Liver (tissue), 8 donors: ENCODE measurements at regions not wholly inside any gene's neighbourhood (a gene's known extent, or its start where the extent isn't known, plus 50 kb on each side); places are given as distances from the start of the nearest gene placed in this dataset.

Source experiments
- DNase-seq: peaks from one replicate; pipeline ENCODE4 v3.0.0-alpha.2; 2017; ENCODE audit warnings: low spot score
- H3K27ac ChIP-seq, 2 donors: one replicate each; pipeline ENCODE4 v1.7.0; 2013; ENCODE audit warnings: inconsistent platforms in 2 of 2, low read length in 2 of 2, control low read depth in 1 of 2, low read depth in 1 of 2, mild to moderate bottlenecking in 1 of 2
- H3K27me3 ChIP-seq, 4 donors: one replicate each; pipeline versions ENCODE4 v1.6.1 to v1.7.0; 2013; ENCODE audit warnings: low read length in 3 of 4, inconsistent platforms in 1 of 4, mild to moderate bottlenecking in 1 of 4, moderate library complexity in 1 of 4; ENCODE audit not compliant: control insufficient read depth in 4 of 4, insufficient read depth in 4 of 4
- H3K36me3 ChIP-seq, 4 donors: one replicate each; pipeline versions ENCODE4 v1.6.1 to v1.7.0; 2013; ENCODE audit warnings: low read length in 3 of 4, mild to moderate bottlenecking in 3 of 4, low read depth in 1 of 4, moderate library complexity in 1 of 4; ENCODE audit not compliant: control insufficient read depth in 4 of 4, insufficient read depth in 3 of 4
- H3K4me1 ChIP-seq, 4 donors: one replicate each; pipeline versions ENCODE4 v1.6.1 to v1.7.0; 2013; ENCODE audit warnings: low read length in 3 of 4, mild to moderate bottlenecking in 3 of 4, moderate library complexity in 1 of 4; ENCODE audit not compliant: control insufficient read depth in 4 of 4, insufficient read depth in 4 of 4
- H3K4me3 ChIP-seq, 3 donors: one replicate each; pipeline versions ENCODE4 v1.6.1 to v1.7.0; 2013; ENCODE audit warnings: low read length in 3 of 3, control low read depth in 1 of 3, low read depth in 1 of 3, mild to moderate bottlenecking in 1 of 3
- H3K9ac ChIP-seq, 2 donors: one replicate each; pipeline ENCODE4 v1.7.0; 2013; ENCODE audit warnings: low read length in 2 of 2, mild to moderate bottlenecking in 2 of 2, moderate library complexity in 2 of 2, control low read depth in 1 of 2, low read depth in 1 of 2
- H3K9me3 ChIP-seq, 4 donors: one replicate each; pipeline versions ENCODE4 v1.6.1 to v1.7.0; 2013; ENCODE audit warnings: low read length in 3 of 4; ENCODE audit not compliant: control insufficient read depth in 4 of 4
- ATF3 ChIP-seq: IDR thresholded peaks from 2 replicates; pipeline ENCODE4 v1.6.1; 2016; ENCODE audit warnings: antibody characterized with exemption
- CTCF ChIP-seq: fragments of 150-350 bp; IDR thresholded peaks from 2 replicates; pipeline ENCODE4 v1.5.1; 2017; ENCODE audit warnings: improper control_type of control experiment, low read depth, low read length; ENCODE audit not compliant: missing input control
- EGR1 ChIP-seq, 2 donors: IDR thresholded peaks; 2 replicates each; pipeline ENCODE4 v1.6.1; 2016 to 2018; ENCODE audit warnings: antibody characterized with exemption in 2 of 2, low read depth in 2 of 2
- FOXA1 ChIP-seq: IDR thresholded peaks from 2 replicates; pipeline ENCODE4 v1.6.1; 2016; ENCODE audit warnings: antibody characterized with exemption
- FOXA2 ChIP-seq: IDR thresholded peaks from 2 replicates; pipeline ENCODE4 v1.6.1; 2016; ENCODE audit warnings: antibody characterized with exemption
- GABPA ChIP-seq, 2 donors: IDR thresholded peaks in 1 of 2; conservative IDR thresholded peaks in 1 of 2; 2 replicates each; pipeline ENCODE4 v1.6.1; 2016; ENCODE audit warnings: antibody characterized with exemption in 2 of 2, mild to moderate bottlenecking in 1 of 2, moderate library complexity in 1 of 2
- HNF4A ChIP-seq, 2 donors: conservative IDR thresholded peaks; 2 replicates each; pipeline ENCODE4 v1.6.1; 2016; ENCODE audit warnings: antibody characterized with exemption in 2 of 2, mild to moderate bottlenecking in 2 of 2
- HNF4G ChIP-seq: IDR thresholded peaks from 2 replicates; pipeline ENCODE4 v1.6.1; 2016; ENCODE audit warnings: antibody characterized with exemption
- JUND ChIP-seq, 2 donors: IDR thresholded peaks; 2 replicates each; pipeline ENCODE4 v1.6.1; 2016; ENCODE audit warnings: antibody characterized with exemption in 2 of 2
- MAX ChIP-seq: IDR thresholded peaks from 2 replicates; pipeline ENCODE4 v1.6.1; 2016; ENCODE audit warnings: antibody characterized with exemption
- NR2F2 ChIP-seq: IDR thresholded peaks from 2 replicates; pipeline ENCODE4 v1.6.1; 2016; ENCODE audit warnings: antibody characterized with exemption
- RAD21 ChIP-seq, 2 donors: IDR thresholded peaks; 2 replicates each; pipeline ENCODE4 v1.6.1; 2016; ENCODE audit warnings: antibody characterized with exemption in 2 of 2, mild to moderate bottlenecking in 2 of 2
- REST ChIP-seq: IDR thresholded peaks from 2 replicates; pipeline ENCODE4 v1.6.1; 2016; ENCODE audit warnings: antibody characterized with exemption, mild to moderate bottlenecking
- RXRA ChIP-seq, 2 donors: IDR thresholded peaks; 2 replicates each; pipeline ENCODE4 v1.6.1; 2017 to 2018; ENCODE audit warnings: antibody characterized with exemption in 2 of 2, mild to moderate bottlenecking in 1 of 2
- SP1 ChIP-seq: IDR thresholded peaks from 2 replicates; pipeline ENCODE4 v1.6.1; 2018; ENCODE audit warnings: antibody characterized with exemption, mild to moderate bottlenecking
- TAF1 ChIP-seq: conservative IDR thresholded peaks from 2 replicates; pipeline ENCODE4 v1.6.1; 2016; ENCODE audit warnings: antibody characterized with exemption, mild to moderate bottlenecking
- YY1 ChIP-seq: IDR thresholded peaks from 2 replicates; pipeline ENCODE4 v1.6.1; 2016; ENCODE audit warnings: antibody characterized with exemption, mild to moderate bottlenecking
- ZBTB33 ChIP-seq: IDR thresholded peaks from 2 replicates; pipeline ENCODE4 v1.6.1; 2016; ENCODE audit warnings: antibody characterized with exemption
- WGBS: extraction: QIAGEN DNeasy Blood & Tissue Kit; methylation state at CpG from one replicate; pipeline ENCODE4 v1.1.7; 2013; 5-methylcytosine and 5-hydroxymethylcytosine counted together
- donor health status: healthy.
- donor health status: healthy.
- donor health status: healthy.
- donor health status: healthy.
- donor health status: healthy.

- TF ChIP-seq FOXA1 (no peak), HNF4A (conservative IDR thresholded peaks at IDR 0.05) (no peak), GABPA (IDR thresholded peaks at IDR 0.05 in 1 of 2, conservative IDR thresholded peaks at IDR 0.05 in 1 of 2) (no peak)
Measured at GRCh38 chr7:4450483-4450882, 231.6 kb upstream of the FOXK1 start (continued).

- Histone ChIP-seq H3K9me3 (peaks cover 0 to 6% (median 1%) of the 10 kb centered on the region in 4 donors), H3K27me3 (no peaks in the 10 kb centered on the region), H3K4me1 (no peaks in the 10 kb centered on the region), H3K9ac (no peak overlapping the region), H3K4me3 (no peak overlapping the region), H3K36me3 (no peaks in the 10 kb centered on the region), H3K27ac (no peak overlapping the region)
- TF ChIP-seq TAF1: no peak
- no peak for TF ChIP-seq RXRA (IDR thresholded peaks at IDR 0.05)
- no peak for TF ChIP-seq ATF3
- no peak for TF ChIP-seq FOXA1
- TF ChIP-seq HNF4G: no peak
- no peak for TF ChIP-seq CTCF
- no peak for TF ChIP-seq YY1
- TF ChIP-seq HNF4A (conservative IDR thresholded peaks at IDR 0.05): no peak
- TF ChIP-seq ZBTB33: no peak
- TF ChIP-seq RAD21 (IDR thresholded peaks at IDR 0.05): no peak
- no peak for TF ChIP-seq FOXA2
- no peak for TF ChIP-seq GABPA (IDR thresholded peaks at IDR 0.05 in 1 of 2, conservative IDR thresholded peaks at IDR 0.05 in 1 of 2)
- TF ChIP-seq REST: no peak
- no peak for TF ChIP-seq EGR1 (IDR thresholded peaks at IDR 0.05; ENCODE audit: low read depth in 2 of 2)
- TF ChIP-seq SP1: no peak
- TF ChIP-seq NR2F2: no peak
- no peak for TF ChIP-seq MAX
- no peak for TF ChIP-seq JUND (IDR thresholded peaks at IDR 0.05)
- 82% methylated on average over 2 of the region's 2 CpGs for WGBS
- DNase-seq: no peak
Measured at GRCh38 chr7:4460597-4460996, 221.5 kb upstream of the FOXK1 start.
